ENCODE measurements at regions not wholly inside any gene's neighbourhood (a gene's known extent, or its start where the extent isn't known, plus 50 kb on each side); places are given as distances from the start of the nearest gene placed in this dataset.
A peak's percentile ranks its signal among the peaks of the same experiment; 100 is the strongest.

GRCh38 chr1:30417001-30417700 lies 306.2 kb downstream of the MATN1 start:
- DNase-seq, result no peak

GRCh38 chr1:30416221-30416820 lies 307.1 kb downstream of the MATN1 start:
- DNase-seq, result no peak

GRCh38 chr1:30415171-30415940 lies 308.0 kb downstream of the MATN1 start:
- DNase-seq, result no peak

- no peak for DNase-seq
Measured at GRCh38 chr1:30414851-30415165, 308.6 kb downstream of the MATN1 start.

- no peak for DNase-seq
Measured at GRCh38 chr1:30414086-30414850, 309.1 kb downstream of the MATN1 start.

GRCh38 chr1:30413606-30414005 lies 309.8 kb downstream of the MATN1 start:
- DNase-seq, result no peak

GRCh38 chr1:30413111-30413440 lies 310.3 kb downstream of the MATN1 start:
- DNase-seq, result no peak

GRCh38 chr1:30412241-30413110 lies 310.9 kb downstream of the MATN1 start:
- no peak for DNase-seq

- no peak for DNase-seq
Measured at GRCh38 chr1:30411206-30411605, 312.2 kb downstream of the MATN1 start.

- no peak for DNase-seq
Measured at GRCh38 chr1:30410153-30410851, 313.1 kb downstream of the MATN1 start.

- no peak for DNase-seq
Measured at GRCh38 chr1:30409476-30410152, 313.8 kb downstream of the MATN1 start.

- peak; percentile 20 for DNase-seq
Measured at GRCh38 chr1:30407865-30408580, 315.4 kb downstream of the MATN1 start.

GRCh38 chr1:30406996-30407864 lies 316.2 kb downstream of the MATN1 start:
- no peak for DNase-seq

GRCh38 chr1:30405631-30406212 lies 317.7 kb downstream of the MATN1 start:
- no peak for DNase-seq

- DNase-seq, result no peak
Measured at GRCh38 chr1:30405081-30405480, 318.3 kb downstream of the MATN1 start.

GRCh38 chr1:30404341-30404740 lies 319.0 kb downstream of the MATN1 start:
- DNase-seq, result no peak

GRCh38 chr1:30403726-30404125 lies 319.7 kb downstream of the MATN1 start:
- DNase-seq, result no peak

GRCh38 chr1:30403061-30403645 lies 320.2 kb downstream of the MATN1 start:
- no peak for DNase-seq

GRCh38 chr1:30402031-30402430 lies 321.4 kb downstream of the MATN1 start:
- no peak for DNase-seq
